Upper lobe of right lung (tissue), 1 donor: ENCODE measurements at regions not wholly inside any gene's neighbourhood (a gene's known extent, or its start where the extent isn't known, plus 50 kb on each side); places are given as distances from the start of the nearest gene placed in this dataset.

Experiments used
- ATAC-seq: fragments of 200-7000 bp; cut with Tn5 transposase; one replicate; pipeline ENCODE4 v1.9.1; 2020; ENCODE audit warnings: mild to moderate bottlenecking, moderate library complexity
- DNase-seq: peaks from one replicate; pipeline ENCODE4 v3.0.0-alpha.2; 2020
- H3K27ac ChIP-seq: fragments of 200-600 bp; one replicate; pipeline ENCODE4 v1.8.0; 2022
- H3K27me3 ChIP-seq: fragments of 200-600 bp; one replicate; pipeline ENCODE4 v1.8.0; 2022; ENCODE audit warnings: mild to moderate bottlenecking
- H3K36me3 ChIP-seq: fragments of 200-600 bp; one replicate; pipeline ENCODE4 v1.8.0; 2022
- H3K4me1 ChIP-seq: fragments of 200-600 bp; one replicate; pipeline ENCODE4 v1.8.0; 2022
- H3K4me3 ChIP-seq: fragments of 200-600 bp; one replicate; pipeline ENCODE4 v1.8.0; 2022; ENCODE audit warnings: mild to moderate bottlenecking
- H3K9me3 ChIP-seq: fragments of 200-600 bp; one replicate; pipeline ENCODE4 v1.8.0; 2022
- CTCF ChIP-seq: fragments of 200-600 bp; IDR thresholded peaks from one replicate; pipeline ENCODE4 v1.8.0; 2022; ENCODE audit warnings: antibody characterized with exemption
- intact Hi-C: fragments of 100-400 bp; cut with DNase I; formaldehyde crosslinking; loops from one replicate; pipeline ENCODE4 v1.11.0; 2022
- donor health status: DM: no; HTN: yes; CAD: no; lungs with severe emphysema.

GRCh38 chr4:159552979-159553768 is 450.3 kb downstream of the RAPGEF2 start:
- Histone ChIP-seq H3K36me3 (no peaks in the 10 kb centered on the region), H3K4me3 (no peak overlapping the region), H3K4me1 (no peaks in the 10 kb centered on the region), H3K27me3 (no peaks in the 10 kb centered on the region), H3K9me3 (no peaks in the 10 kb centered on the region), H3K27ac (no peak overlapping the region)
- ATAC-seq (no peak), DNase-seq (no peak)
- intact Hi-C loops = no loop called here
- TF ChIP-seq CTCF = no peak

- TF ChIP-seq CTCF = no peak
- ATAC-seq = no peak
Measured at GRCh38 chr4:159555873-159556272, 453.0 kb downstream of the RAPGEF2 start.

GRCh38 chr4:159562366-159562765 is 459.5 kb downstream of the RAPGEF2 start:
- DNase-seq = no peak
- intact Hi-C loops = no loop called here
- Histone ChIP-seq H3K36me3 (no peaks in the 10 kb centered on the region), H3K27me3 (no peaks in the 10 kb centered on the region), H3K27ac (no peak overlapping the region), H3K4me3 (no peak overlapping the region), H3K4me1 (no peaks in the 10 kb centered on the region), H3K9me3 (no peaks in the 10 kb centered on the region)
- ATAC-seq = no peak
- TF ChIP-seq CTCF = no peak

More at GRCh38 chr4:159555873-159556272, 453.0 kb downstream of the RAPGEF2 start:
- Histone ChIP-seq H3K36me3 (no peaks in the 10 kb centered on the region), H3K4me1 (no peaks in the 10 kb centered on the region), H3K27ac (no peak overlapping the region), H3K9me3 (no peaks in the 10 kb centered on the region), H3K4me3 (no peak overlapping the region), H3K27me3 (no peaks in the 10 kb centered on the region)
- intact Hi-C loops = no loop called here
- no peak for DNase-seq

- TF ChIP-seq CTCF = no peak
- intact Hi-C loops = no loop called here
- Histone ChIP-seq H3K4me3 (no peak overlapping the region), H3K36me3 (no peaks in the 10 kb centered on the region), H3K9me3 (no peaks in the 10 kb centered on the region), H3K27me3 (no peaks in the 10 kb centered on the region), H3K4me1 (no peaks in the 10 kb centered on the region), H3K27ac (no peak overlapping the region)
- DNase-seq = no peak
- ATAC-seq = no peak
Measured at GRCh38 chr4:159563257-159563656, 460.4 kb downstream of the RAPGEF2 start.

GRCh38 chr4:159564615-159565014 is 461.7 kb downstream of the RAPGEF2 start:
- TF ChIP-seq CTCF = no peak
- no peak overlapping the region for H3K4me3 ChIP-seq
- no peak overlapping the region for H3K27ac ChIP-seq
- DNase-seq (no peak), ATAC-seq (no peak)
- intact Hi-C loops = no loop called here
- H3K27me3 ChIP-seq = no peaks in the 10 kb centered on the region
- H3K4me1 ChIP-seq = no peaks in the 10 kb centered on the region
- no peaks in the 10 kb centered on the region for H3K36me3 ChIP-seq
- peaks cover 3% of the 10 kb centered on the region for H3K9me3 ChIP-seq

GRCh38 chr4:159566786-159567185 is 463.9 kb downstream of the RAPGEF2 start:
- ATAC-seq (no peak), DNase-seq (no peak)
- peaks cover 3% of the 10 kb centered on the region for H3K9me3 ChIP-seq
- H3K36me3 ChIP-seq = no peaks in the 10 kb centered on the region
- no peaks in the 10 kb centered on the region for H3K4me1 ChIP-seq
- no peak overlapping the region for H3K4me3 ChIP-seq
- no peak overlapping the region for H3K27ac ChIP-seq
- TF ChIP-seq CTCF = no peak
- intact Hi-C loops = no loop called here
- H3K27me3 ChIP-seq = no peaks in the 10 kb centered on the region
